ENCODE measurements at regions not wholly inside any gene's neighbourhood (a gene's known extent, or its start where the extent isn't known, plus 50 kb on each side); places are given as distances from the start of the nearest gene placed in this dataset.

GRCh38 chr6:122050242-122050755 lies 349.2 kb upstream of the HSF2 start:
- no peak for TF ChIP-seq CTCF (IDR thresholded peaks at IDR 0.05 in 4 of 5, conservative IDR thresholded peaks at IDR 0.05 in 1 of 5)
- no peak for TF ChIP-seq POLR2A (IDR thresholded peaks at IDR 0.05)
